G401 (cell line): ENCODE measurements at regions not wholly inside any gene's neighbourhood (a gene's known extent, or its start where the extent isn't known, plus 50 kb on each side); places are given as distances from the start of the nearest gene placed in this dataset.

Experiments
- DNase-seq: peaks from one replicate; pipeline ENCODE4 v3.0.0-alpha.2; 2015; ENCODE audit warnings: low spot score
- in situ Hi-C: cut with HindIII; loops from 2 replicates; pipeline ENCODE4 v1.10.0; 2016; ENCODE audit warnings: low sequenced_read_pairs, mixed read lengths

DNA sequence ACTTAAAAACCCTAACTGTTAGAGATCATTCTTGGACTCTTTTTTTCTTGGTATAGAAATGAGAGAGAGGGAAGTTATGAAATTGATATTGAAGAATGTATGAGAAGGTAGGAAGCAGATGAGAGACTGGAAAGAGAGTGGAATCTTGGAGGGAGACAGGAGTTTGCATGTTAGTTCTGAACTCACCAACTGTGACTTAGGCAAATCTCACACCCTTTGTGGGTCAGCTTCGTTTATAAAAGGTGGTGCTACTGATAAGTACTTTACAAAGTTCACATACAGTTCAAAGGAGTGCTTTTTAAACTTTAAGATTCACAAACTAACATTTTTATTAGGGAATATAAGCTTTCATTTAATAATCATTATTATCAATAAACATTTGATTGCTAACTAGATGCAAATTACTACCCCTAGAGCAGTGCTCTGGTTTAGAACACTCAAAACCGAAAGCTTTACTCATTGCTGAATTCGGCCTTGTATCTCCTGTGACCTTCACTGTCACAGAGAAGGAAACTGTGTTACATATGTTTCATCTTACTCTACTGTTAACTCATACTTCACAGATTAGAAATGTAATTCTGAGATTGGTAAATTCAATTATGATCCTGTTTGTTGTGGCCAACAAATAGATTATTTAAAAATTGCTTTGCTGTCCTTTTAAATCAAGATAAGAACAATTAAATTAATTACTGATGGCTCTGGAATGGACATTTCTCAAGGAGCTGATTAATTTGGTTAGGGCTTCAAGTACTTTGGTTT lies 143.2 kb downstream of the RMI1 start:
- no peak for DNase-seq
- in situ Hi-C loops = no loop called here

DNA sequence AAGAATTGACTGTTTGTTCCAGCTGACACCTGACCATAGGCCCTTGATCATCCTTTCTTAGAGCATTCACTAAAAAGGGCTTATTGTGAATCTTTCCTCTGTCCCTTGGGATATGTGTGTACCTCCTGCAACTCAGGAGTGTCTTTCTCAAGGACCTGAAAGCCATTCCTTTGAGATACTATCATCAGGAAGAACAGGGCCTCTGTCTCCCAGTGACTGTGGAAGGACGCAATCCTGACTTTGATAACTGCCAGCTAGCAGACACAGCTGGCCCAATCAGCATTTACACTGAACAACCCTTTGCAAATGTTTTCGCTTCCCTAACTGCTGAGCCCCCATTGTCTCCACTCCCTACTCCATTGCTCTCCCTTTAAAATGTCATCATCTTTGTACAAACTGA lies 144.4 kb downstream of the RMI1 start:
- in situ Hi-C loops = no loop called here

DNA sequence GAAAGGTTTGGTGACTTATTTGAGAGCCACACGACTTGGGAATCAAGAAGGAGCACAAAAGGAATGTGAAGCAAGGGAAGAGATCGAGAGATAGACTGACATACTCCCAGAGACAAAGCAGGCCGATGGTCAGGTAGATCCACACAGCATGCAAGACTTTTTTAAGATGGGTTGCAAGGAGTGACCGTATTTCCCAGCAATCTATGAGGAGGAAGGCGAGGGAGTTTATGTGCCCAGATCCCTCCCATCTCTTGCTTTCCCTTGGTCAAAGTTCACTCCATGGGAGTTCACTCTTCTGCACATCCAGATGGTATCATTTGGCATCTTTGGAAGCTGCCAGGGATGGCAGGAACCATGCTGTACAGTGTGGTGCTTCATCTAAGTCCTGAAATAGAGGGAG lies 148.9 kb downstream of the RMI1 start:
- in situ Hi-C loops = no loop called here
- DNase-seq = no peak

More for the DNA sequence above, 144.4 kb downstream of the RMI1 start:
- no peak for DNase-seq

DNA sequence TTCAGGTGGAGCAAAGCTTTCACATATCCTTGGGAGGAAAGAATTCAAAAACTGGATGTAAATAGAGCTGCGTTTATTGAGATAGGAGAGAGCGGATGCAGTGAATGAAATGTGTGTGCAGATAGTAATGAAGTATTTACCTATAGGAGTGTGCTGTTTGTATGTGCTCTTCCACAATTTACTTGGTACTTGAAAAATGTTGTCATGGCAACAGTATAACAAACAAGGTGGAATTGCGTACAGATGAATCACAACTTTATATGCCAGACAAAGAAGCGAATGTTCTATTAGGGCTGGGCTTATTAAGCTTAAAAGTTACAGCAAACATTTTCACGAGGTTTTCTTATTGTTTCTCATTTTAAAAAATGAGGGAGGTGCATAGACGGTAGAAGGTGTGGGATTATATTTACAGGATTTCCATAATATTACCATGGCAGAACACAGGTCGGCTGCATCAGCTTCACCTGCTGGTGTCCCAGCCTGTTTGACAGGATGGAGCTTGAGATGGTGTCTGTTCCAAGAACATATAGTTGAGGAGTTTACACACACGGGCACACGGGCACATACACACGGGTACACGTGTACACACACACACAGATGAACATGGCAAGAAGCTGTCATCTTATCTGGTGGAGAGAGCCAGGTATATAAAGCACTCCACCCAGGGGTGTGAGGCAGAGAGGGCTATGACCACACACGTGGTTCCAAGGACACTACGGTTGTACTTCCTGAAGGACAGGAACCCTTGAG lies 155.7 kb downstream of the RMI1 start:
- in situ Hi-C loops = no loop called here
- no peak for DNase-seq

DNA sequence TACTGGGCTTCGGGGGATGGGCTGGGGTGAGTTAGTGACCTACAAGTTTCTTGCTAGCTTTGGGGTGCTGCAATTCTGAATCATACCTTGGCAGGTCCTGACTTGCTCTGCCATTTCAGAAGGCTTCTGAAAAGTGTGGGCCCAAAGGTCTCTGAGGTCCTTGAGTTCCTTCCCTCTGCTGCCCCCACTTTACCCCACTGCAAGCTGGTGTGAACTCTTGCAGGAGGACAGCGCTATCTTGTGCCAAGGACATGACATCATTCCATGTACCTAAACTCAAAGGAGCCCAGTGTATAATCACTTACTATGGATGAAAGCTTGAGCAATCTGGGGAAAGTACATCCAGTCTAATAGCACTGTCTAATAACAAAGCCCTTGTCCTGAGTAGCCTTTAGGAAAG lies 157.4 kb downstream of the RMI1 start:
- in situ Hi-C loops = no loop called here
- no peak for DNase-seq

DNA sequence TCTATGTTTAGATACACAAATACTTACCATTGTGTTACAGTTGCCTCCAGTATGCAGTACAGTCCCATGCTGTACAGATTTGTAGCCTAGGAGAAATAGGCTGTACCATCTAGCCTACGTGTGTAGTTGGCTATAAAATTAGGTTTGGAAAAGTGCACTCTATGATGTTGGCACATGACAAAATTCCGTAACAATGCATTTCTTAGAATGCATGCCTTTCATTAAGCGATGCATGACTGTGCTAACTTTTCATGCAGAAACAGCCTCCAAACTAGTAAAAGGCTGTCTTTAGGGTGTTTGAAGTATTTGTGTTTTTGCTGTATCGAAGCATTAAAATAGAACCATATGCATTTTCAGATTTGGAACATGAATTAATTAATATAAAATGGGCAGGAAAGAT lies 157.9 kb downstream of the RMI1 start:
- in situ Hi-C loops = no loop called here
- DNase-seq = no peak

DNA sequence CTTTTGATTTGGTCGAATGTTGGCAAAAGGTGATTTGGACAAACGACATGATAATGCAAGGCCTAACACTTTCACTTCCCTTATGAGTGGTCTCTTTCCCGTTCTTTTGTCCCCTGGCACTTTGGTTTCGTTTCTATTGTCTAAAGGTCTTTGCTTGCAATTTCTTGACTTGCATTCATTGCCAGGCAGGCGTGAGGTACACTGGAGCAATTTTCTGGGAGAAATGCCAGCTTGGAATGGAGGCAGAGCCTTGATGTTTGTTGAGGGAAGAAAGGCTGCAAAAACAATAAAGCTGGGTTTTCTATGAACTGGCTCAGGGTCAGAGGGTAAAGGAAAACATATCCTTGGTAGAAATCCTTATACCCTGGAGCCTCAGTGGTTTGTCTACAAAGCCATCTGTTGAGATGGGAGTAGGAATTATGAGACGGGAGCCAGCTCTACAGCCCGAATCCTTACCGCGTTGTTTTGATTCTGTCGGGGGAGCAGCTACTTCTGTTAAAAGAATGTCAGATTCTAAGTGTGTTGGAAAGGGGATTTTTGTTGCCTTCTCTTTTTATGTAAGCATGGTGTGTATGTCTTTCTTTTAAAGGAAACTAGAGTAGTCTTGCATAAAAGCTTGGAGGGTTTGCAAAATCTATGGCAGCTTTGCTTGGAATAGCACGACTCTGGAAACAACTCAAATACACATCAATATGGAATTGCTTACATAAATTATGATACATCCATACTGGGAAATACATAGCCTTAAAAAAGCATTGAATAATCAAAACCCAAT lies 158.9 kb downstream of the RMI1 start:
- in situ Hi-C loops = no loop called here
- peak; percentile 81 for DNase-seq

DNA sequence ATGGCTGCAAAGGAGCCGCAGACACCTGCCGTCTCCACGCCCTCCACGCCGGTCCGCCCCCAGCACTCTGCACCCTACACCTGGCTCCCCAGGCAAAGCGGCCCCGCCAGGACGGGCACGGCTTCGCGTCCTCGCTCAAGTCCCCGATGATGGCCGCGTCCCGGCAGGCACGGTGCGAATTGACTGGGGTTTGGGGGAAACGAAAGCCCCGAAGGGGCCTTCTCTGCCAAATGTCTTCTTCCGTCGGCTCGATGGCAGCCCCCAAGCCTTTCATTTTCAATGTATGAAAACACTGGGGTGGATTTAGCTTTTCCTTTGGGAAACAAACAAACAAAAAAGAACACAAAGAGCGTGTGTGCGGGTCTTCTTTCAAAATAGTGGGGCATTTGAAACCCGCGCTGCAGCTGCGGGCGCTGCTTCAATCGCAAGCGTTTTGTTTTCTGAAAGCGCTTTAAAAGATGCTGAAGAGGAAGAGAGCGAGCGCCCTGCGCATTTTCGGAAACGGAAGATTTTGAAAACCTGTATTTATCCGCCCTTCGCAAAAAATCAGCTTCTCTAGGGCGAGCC lies 160.0 kb downstream of the RMI1 start:
- in situ Hi-C loops = no loop called here
- peak; percentile 31 for DNase-seq

DNA sequence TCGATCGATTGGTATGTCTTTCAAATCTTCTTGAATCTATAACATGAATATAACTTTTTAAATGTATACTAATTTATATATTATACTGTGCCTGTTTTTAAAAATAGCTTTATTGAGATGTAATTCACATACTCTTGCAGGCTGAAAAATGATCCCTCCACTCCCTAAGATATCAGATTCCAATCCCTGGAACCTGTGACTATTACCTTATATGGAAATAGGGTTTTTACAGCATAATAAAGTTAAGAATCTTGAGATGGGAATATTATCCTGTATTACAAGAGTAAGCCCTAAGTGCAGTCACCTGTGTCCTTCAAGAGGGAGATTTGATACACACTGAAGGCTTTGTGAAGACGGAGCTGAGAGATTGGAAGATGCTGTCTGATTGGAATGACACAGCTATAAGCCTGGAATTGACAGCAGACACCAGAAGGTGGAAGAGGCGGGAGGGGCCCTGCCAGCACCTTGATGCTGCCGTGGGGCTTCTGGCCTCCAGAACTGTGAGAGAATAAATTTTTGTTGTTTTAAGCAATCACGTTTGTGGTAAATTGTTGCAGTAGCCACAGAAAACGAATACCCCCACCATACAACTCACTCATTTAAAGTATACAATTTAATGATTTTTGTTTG lies 161.3 kb downstream of the RMI1 start:
- DNase-seq = peak; percentile 78
- in situ Hi-C loops = no loop called here

DNA sequence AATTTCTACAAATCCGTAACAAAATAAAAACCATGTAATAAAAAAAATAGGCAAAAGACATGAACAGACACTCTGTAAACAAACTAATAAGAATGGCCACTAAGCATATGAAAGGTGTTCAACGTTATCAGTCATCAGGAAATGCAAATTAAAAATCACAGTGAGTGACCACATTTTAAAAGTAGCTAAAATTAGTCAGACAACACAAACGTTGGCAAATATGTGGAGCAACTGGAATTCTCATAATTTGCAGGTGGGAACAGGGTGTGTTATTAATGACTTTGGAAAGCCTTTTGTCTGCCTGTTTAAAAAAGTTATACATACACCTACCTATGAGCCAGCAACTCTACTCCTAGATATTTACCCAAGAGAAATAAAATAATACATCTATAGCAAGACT lies 164.4 kb downstream of the RMI1 start:
- no peak for DNase-seq
- in situ Hi-C loops = no loop called here

DNA sequence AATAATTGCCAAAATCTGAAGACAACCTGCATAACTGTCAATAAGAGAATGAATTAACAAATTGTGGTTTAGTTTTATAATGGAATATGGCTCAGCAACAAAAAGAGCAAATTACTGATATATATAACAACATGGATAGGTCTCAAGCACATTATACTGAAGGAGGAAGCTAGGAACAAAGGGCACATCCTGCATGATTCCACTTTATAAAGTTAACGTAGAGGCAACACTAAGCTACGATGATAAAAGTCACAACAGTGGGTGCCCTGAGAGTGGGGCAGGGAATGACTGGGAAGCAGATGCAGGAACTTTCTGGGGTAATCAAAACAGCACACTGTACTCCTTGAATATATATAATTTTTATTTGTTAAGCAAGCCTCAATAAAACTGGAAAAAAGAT lies 165.2 kb downstream of the RMI1 start:
- in situ Hi-C loops = no loop called here
- no peak for DNase-seq

DNA sequence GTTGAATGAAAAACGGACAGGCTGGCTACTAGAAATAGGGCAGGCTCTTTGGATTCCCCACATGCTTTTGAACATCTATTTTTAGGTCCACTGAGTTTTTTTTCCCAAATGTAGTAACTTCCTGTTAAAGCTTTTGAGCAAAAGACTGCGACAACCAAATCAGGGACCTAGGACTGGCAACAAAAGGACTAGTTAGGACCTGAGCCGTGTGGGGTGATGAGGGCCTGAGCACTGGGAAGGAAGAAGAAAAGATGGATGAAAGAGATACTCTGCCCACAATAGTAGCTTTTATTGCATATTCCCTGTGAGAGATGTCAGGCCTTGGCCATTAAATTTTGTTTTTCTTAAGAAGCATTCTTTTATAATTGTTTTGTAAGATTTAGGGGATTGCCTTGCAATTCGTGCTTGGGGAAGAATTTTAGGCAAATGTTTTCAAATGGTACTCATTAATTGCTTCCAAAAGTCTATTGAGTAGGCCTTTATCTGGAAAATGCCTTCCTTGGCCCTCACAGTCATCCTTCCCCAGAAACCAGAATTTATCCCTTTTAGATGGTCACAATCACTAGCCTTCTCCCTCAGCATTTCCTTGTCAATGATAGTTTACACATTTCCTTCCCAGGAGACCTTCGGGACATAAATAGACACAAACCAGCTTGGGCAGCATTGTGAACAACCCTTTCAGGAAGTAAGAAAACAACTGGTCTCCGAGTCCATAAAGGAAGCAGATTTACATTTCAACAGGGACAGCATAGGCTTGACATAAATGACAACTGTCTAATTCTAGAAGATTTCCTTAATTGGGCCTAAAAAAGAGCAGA lies 166.5 kb downstream of the RMI1 start:
- in situ Hi-C loops = no loop called here
- no peak for DNase-seq

DNA sequence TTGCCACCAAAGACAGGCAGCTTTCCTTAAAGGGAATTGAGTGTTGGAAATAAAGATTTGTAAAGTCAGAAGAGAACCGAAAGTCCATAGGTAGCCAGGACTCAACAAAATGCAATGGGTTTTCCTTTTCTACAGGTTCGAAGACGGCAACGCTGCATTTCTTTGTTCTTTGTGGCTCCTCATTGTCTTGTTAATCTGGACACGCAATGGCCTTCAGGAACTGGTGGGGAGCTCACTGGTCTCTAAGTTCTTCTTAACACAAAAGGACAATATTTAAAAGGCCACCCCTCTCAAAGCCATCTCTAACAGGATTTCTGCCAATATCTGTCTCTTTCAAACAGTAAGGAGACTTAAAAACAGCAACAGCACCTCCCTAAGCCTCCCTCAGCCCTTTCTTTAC lies 170.6 kb downstream of the RMI1 start:
- DNase-seq = no peak
- in situ Hi-C loops = no loop called here

DNA sequence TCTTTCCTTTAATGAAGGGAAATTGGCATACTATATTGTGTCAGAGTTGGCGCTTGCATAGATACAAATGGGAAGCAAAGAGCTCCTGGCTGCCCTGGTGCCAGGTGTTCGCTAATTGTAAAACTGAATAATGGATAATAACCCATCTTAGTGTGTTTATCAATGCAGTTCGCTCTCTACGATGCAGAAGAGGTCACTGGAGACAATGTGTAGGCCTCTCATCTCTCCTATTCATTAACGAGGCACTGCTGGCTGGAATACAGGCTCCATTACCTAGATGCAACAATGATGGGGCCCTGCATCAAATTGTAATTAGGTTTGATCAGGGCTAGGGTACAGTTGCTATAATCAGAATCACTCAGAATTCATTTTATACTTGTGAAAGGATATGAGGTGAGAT lies 171.0 kb downstream of the RMI1 start:
- DNase-seq = no peak
- in situ Hi-C loops = no loop called here

DNA sequence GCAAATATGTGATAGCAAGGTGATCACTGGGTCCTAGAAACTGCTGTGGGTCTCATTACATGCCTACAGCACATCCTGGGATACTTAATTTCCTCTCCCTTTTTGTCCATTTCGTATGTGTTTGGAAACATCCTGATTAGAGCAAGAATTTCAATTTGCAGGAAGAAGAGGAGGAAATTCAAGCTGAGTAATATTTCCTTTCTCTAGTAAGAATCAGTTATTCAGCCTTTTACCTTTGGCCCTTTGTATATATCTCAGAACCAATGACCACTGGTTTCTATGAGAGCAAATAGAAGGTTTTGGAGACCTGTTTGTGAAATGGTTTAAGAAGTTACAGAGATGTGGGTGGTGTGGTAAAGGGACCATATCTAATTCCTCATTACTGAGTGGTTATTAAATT lies 171.6 kb downstream of the RMI1 start:
- no peak for DNase-seq
- in situ Hi-C loops = no loop called here

DNA sequence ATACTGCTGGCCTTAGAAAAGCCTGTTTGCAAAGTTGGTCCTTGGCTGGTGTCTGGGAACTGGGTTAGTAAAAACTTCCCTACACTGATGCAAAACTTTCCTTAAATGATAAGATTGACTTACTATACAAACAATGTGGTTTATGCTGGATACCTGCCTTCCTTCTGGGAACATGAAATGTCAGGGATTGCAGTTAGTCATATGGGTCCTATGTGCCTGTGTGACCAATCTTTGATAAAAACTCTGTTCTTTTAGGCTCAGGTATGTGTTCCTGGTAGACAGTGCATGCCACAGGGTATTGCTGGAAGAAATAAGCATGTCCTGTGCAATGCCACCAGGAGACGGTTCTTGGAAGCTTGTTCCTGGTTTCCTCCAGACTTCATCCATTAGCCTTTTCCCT lies 173.3 kb downstream of the RMI1 start:
- DNase-seq = no peak
- in situ Hi-C loops = no loop called here

DNA sequence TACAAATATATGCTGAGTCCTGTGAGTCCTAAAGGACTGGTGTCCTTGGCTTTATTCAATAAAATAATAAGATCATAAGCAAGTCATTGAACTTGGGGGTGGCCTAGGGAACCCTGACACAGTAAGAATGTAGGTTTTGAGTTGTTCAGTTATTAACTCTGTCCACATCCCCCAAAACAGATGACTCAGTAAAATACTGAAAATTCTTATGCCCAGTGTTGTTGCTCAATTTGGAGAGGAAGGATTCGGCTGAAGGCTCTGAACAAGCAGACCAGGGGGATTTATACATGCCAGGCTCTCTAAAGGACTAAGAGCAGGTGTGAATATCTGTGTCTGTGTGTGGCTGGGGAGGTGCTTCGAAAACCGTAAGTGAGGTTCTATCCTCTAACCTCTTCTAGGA lies 173.7 kb downstream of the RMI1 start:
- in situ Hi-C loops = no loop called here
- DNase-seq = no peak

DNA sequence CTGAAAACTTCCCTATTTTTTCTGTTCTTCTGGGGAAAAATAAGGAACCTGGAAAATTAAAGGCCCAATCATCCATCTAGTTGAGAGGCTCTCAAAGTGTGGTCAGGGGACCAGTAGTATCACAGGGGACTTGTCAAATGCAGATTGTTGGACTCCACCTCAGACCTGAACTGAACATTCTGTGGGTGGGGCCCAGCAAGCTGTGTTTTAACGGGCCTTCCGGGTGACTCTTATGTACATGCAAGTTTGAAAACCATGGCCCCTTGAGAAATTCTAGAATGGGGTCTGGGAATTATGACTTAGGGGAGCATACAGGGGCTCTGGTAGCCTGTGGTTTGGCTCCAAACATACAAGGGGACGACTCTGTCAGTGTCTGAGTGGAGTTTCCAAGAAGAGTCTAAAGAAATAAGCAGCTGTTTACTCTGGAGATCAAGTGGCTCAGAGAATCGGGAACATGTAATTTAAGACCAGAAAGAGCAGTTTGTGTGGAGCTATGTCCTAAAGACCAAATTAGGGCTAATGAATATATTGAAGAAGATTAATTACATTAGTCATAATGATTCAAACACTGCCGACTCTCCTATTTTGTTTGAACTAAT lies 177.4 kb downstream of the SLC28A3 start:
- in situ Hi-C loops = no loop called here
- no peak for DNase-seq
